GM19452 (cell line): ENCODE measurements at regions not wholly inside any gene's neighbourhood (a gene's known extent, or its start where the extent isn't known, plus 50 kb on each side); places are given as distances from the start of the nearest gene placed in this dataset.
"Not testable (repeated sequence)": the region's sequence is repeated elsewhere in the genome, so short reads cannot be mapped to it uniquely, and the experiment has no call there.

Experiments
- ATAC-seq: cut with Tn5 transposase; IDR thresholded peaks from one replicate; pipeline ENCODE4 v1.9.1; 2021; ENCODE audit not compliant: unreplicated experiment

- no peak for ATAC-seq
Measured at GRCh38 chr5:82956600-82956999, 120.6 kb downstream of the TMEM167A start.

- ATAC-seq = no peak
Measured at GRCh38 chr5:82952326-82952725, 124.9 kb downstream of the TMEM167A start.

GRCh38 chr5:82944267-82944666 lies 132.9 kb downstream of the TMEM167A start:
- ATAC-seq = not testable (repeated sequence)

GRCh38 chr5:82942083-82942881 lies 134.9 kb downstream of the TMEM167A start:
- ATAC-seq = no peak

GRCh38 chr5:82938901-82939725 lies 138.1 kb downstream of the TMEM167A start:
- ATAC-seq = no peak

GRCh38 chr5:82932473-82933220 lies 144.5 kb downstream of the TMEM167A start:
- not testable (repeated sequence) for ATAC-seq

GRCh38 chr5:82931110-82931509 lies 146.1 kb downstream of the TMEM167A start:
- no peak for ATAC-seq

- no peak for ATAC-seq
Measured at GRCh38 chr5:82925061-82925411, 152.2 kb downstream of the TMEM167A start.

GRCh38 chr5:82924226-82925060 lies 152.8 kb downstream of the TMEM167A start:
- ATAC-seq = no peak

- no peak for ATAC-seq
Measured at GRCh38 chr5:82922086-82922734, 155.0 kb downstream of the TMEM167A start.

- ATAC-seq = no peak
Measured at GRCh38 chr5:82918311-82919031, 158.7 kb downstream of the TMEM167A start.

GRCh38 chr5:82917584-82917983 lies 159.6 kb downstream of the TMEM167A start:
- no peak for ATAC-seq

GRCh38 chr5:82913971-82914370 lies 163.2 kb downstream of the TMEM167A start:
- no peak for ATAC-seq

- no peak for ATAC-seq
Measured at GRCh38 chr5:82912462-82912861, 164.7 kb downstream of the TMEM167A start.

- ATAC-seq = no peak
Measured at GRCh38 chr5:82911910-82912309, 165.3 kb downstream of the TMEM167A start.

- no peak for ATAC-seq
Measured at GRCh38 chr5:82910905-82911304, 166.3 kb downstream of the TMEM167A start.

GRCh38 chr5:82910491-82910890 lies 166.7 kb downstream of the TMEM167A start:
- no peak for ATAC-seq

GRCh38 chr5:82909771-82910170 lies 167.4 kb downstream of the TMEM167A start:
- no peak for ATAC-seq

GRCh38 chr5:82905986-82906385 lies 171.2 kb downstream of the TMEM167A start:
- ATAC-seq = no peak
